NCI-H1048 (cell line): ENCODE measurements at regions not wholly inside any gene's neighbourhood (a gene's known extent, or its start where the extent isn't known, plus 50 kb on each side); places are given as distances from the start of the nearest gene placed in this dataset.

Experiments used
- DNase-seq: peaks from one replicate; lab custom pipeline; 2025; lab: John Stamatoyannopoulos, UW

DNA sequence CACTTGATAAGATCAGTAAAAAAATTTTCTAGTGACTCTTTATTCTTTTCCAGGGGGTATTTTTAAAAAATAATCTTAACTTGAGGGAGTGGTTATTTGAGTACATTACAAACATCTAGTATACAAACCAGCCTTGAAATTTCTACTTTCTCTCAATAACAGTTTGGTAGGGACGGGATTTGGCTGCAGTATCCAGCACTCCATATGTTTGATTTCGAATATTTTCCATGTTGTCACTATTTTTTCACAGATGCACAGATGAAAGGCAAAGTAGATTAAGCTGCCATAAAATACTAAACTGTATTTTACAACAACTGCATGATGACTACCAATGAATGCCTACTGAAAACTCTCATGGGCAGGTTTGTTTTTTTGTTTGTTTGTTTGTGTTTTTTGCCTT is 225.0 kb downstream of the COX7B2 start:
- no peak for DNase-seq

DNA sequence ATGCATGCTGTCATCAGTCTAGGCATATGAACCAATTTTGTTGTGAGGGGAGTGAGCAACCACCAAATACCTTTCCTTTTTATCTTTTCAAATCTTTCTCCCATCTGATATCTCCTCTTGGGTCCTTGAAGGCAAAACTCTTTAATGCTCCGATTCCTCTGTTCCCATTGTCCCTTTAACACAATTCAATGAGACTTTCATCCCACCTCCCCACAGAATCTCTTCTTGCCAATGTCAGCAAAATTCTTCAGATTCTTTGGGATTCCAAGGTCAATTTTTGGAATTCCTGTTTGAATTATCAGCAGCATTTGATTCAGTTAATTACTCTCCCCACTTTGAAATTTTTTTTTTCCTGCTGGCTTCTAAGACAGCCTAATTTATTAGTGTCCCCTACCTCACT is 232.7 kb downstream of the COX7B2 start:
- DNase-seq = no peak

DNA sequence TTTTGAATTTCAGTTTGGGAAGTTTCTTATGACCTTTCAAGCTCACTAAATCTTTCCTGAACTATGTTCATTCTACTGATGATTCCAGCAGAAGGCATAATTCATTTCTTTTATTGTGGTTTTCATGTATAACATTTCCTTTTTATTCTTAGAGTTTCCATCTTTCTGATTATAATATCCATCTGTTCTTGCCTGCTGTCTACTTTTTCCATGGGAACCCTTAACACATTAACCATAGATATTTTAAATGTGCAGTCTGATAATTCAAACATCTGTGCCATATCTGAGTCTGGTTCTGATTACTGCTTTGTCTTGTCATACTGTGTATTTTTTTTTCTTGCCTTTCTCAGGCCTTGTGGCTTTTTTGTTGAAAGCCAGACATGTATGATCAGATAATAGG is 234.7 kb downstream of the COX7B2 start:
- DNase-seq = no peak

- DNase-seq = no peak
These were observed 241.3 kb downstream of the COX7B2 start for GRCh38 chr4:46667790-46668189.

DNA sequence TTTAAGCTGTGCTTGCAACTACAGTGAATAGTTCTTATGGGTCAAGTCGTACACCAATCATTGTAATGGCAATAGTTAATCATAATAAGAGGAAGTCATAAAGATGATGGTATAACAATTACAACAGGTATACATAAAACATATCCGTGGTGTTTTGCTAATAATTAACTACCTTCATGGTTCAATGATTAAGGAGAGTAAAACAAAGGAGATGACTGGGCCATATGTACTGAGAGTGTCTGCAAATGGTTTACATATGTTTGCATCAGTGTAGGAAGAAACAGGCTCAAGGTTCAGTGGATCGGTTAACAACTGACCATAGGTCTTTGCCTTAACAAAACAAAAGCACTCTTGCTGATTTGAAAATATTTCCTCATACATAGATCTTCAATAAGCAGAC is 253.0 kb downstream of the COX7B2 start:
- no peak for DNase-seq

DNA sequence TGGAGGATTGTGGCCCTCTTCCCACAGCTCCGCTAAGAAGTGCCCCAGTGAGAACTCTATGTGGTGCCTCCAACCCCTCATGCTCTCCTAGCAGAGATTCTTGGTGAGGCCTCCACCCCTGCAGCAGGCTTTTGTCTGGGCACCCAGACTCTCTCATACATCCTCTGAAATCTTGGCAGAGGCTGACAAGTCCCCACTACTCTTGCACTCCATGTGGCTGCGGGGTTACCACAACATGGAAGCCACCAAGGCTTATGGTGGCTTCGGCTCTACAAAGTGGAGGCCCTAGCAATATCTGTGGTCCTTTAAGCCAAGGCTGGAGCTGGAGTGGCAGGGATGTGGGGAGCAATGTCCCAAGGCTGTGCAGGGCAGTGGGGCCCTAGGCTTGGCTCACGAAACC is 255.2 kb downstream of the COX7B2 start:
- DNase-seq = no peak

GRCh38 chr4:46649390-46649789 is 259.5 kb upstream of the GABRA2 start:
- DNase-seq = no peak

GRCh38 chr4:46648088-46648744 is 258.3 kb upstream of the GABRA2 start:
- peak; percentile 84 for DNase-seq

GRCh38 chr4:46645126-46645525 is 255.2 kb upstream of the GABRA2 start:
- no peak for DNase-seq
